Naive B cell (primary cell): ENCODE measurements at regions not wholly inside any gene's neighbourhood (a gene's known extent, or its start where the extent isn't known, plus 50 kb on each side); places are given as distances from the start of the nearest gene placed in this dataset.

Experiments
- ATAC-seq, 2 donors: fragments of 150-1000 bp; cut with Tn5 transposase; 2 replicates each; pipeline ENCODE4 v1.10.0; 2021; ENCODE audit warnings: low read depth in 2 of 2, mild to moderate bottlenecking in 2 of 2, moderate library complexity in 2 of 2
- DNase-seq: peaks from one replicate; pipeline ENCODE4 v3.0.0; 2022
- H3K27ac Mint-ChIP-seq, 6 donors: one replicate each; pipeline ENCODE4 v1.8.0; 2020 to 2022; ENCODE audit warnings: mild to moderate bottlenecking in 6 of 6, mixed read lengths in 6 of 6, moderate library complexity in 5 of 6, inconsistent platforms in 2 of 6
- H3K27me3 Mint-ChIP-seq, 3 donors: one replicate each; pipeline ENCODE4 v1.8.0; 2021 to 2022; ENCODE audit warnings: mixed read lengths in 3 of 3, mild to moderate bottlenecking in 1 of 3
- H3K36me3 Mint-ChIP-seq, 2 donors: one replicate each; pipeline ENCODE4 v1.8.0; 2020 to 2022; ENCODE audit warnings: mixed read lengths in 2 of 2, inconsistent platforms in 1 of 2, mild to moderate bottlenecking in 1 of 2
- H3K4me1 Mint-ChIP-seq, 3 donors: one replicate each; pipeline ENCODE4 v1.8.0; 2020 to 2022; ENCODE audit warnings: mixed read lengths in 3 of 3, inconsistent platforms in 1 of 3, mild to moderate bottlenecking in 1 of 3, moderate library complexity in 1 of 3
- H3K4me3 Mint-ChIP-seq, 8 donors: one replicate each; pipeline ENCODE4 v1.8.0; 2020 to 2022; ENCODE audit warnings: mild to moderate bottlenecking in 8 of 8, mixed read lengths in 8 of 8, moderate library complexity in 8 of 8, inconsistent platforms in 2 of 8
- H3K9me3 Mint-ChIP-seq, 7 donors: one replicate each; pipeline ENCODE4 v1.8.0; 2020 to 2022; ENCODE audit warnings: mixed read lengths in 7 of 7, mild to moderate bottlenecking in 5 of 7, inconsistent platforms in 2 of 7, moderate library complexity in 1 of 7

- Mint-ChIP-seq H3K27me3 (no peaks in the 10 kb centered on the region), H3K4me1 (no peaks in the 10 kb centered on the region), H3K9me3 (peaks cover 0 to 4% (median 0%) of the 10 kb centered on the region in 7 donors), H3K36me3 (no peaks in the 10 kb centered on the region), H3K4me3 (no peak overlapping the region), H3K27ac (peak overlapping the region in 1 of 6 donors; percentile 66)
- DNase-seq (no peak), ATAC-seq (no peak)
Measured at GRCh38 chr4:171565130-171565788, 247.9 kb upstream of the GALNTL6 start.

DNA sequence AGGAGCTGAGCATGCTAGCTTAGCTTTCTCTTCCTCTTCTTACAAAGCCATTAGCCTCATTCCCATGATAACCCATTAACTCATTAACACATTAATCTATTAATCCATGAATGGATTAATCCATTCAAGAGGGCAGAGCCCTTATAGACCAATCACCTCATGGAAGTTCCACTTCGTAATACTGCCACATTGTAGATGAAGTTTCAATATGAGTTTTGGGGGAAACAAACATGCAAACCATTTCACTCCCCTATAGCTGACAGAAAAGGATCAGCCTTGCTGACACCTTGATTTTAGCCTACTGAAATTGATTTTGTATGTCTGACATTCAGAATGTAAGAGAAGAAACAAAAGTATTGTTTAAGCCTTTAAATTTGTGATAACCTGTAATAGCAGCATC lies 251.8 kb upstream of the GALNTL6 start:
- no peaks in the 10 kb centered on the region for H3K27me3 Mint-ChIP-seq
- no peaks in the 10 kb centered on the region for H3K4me1 Mint-ChIP-seq
- H3K9me3 Mint-ChIP-seq = no peaks in the 10 kb centered on the region
- H3K4me3 Mint-ChIP-seq = no peak overlapping the region
- no peak overlapping the region for H3K27ac Mint-ChIP-seq
- DNase-seq = no peak
- ATAC-seq = no peak
- no peaks in the 10 kb centered on the region for H3K36me3 Mint-ChIP-seq

DNA sequence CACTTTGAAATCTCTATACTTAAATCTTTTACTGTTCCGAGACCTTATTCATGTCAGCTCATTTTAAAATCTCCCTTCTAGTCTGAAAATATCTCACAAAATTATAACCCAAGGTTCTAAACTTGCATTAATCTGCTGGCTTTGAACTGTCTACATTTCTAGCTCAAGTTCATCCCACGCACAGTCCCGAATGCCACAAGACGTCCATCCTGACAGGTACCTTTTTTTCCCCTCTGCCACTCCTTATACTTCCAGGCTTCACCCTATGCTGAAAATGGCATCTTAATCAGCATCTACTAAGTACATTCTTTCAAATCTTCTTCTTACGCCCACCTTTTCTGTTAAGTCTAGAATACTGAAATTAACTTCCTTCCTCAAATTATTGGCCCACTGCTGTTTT lies 259.2 kb upstream of the GALNTL6 start:
- H3K4me1 Mint-ChIP-seq = peaks cover 0 to 5% (median 4%) of the 10 kb centered on the region in 3 donors

GRCh38 chr4:171542640-171543039 lies 270.6 kb upstream of the GALNTL6 start:
- H3K4me1 Mint-ChIP-seq = no peaks in the 10 kb centered on the region
- ATAC-seq (no peak), DNase-seq (no peak)
- H3K36me3 Mint-ChIP-seq = no peaks in the 10 kb centered on the region
- H3K27me3 Mint-ChIP-seq = no peaks in the 10 kb centered on the region
- H3K27ac Mint-ChIP-seq = no peak overlapping the region
- peaks cover 0 to 2% (median 0%) of the 10 kb centered on the region in 7 donors for H3K9me3 Mint-ChIP-seq
- H3K4me3 Mint-ChIP-seq = no peak overlapping the region

More for the DNA sequence above, 259.2 kb upstream of the GALNTL6 start:
- Mint-ChIP-seq H3K4me3 (no peak overlapping the region), H3K9me3 (no peaks in the 10 kb centered on the region), H3K27me3 (no peaks in the 10 kb centered on the region), H3K27ac (no peak overlapping the region), H3K36me3 (no peaks in the 10 kb centered on the region)
- DNase-seq = no peak
- no peak for ATAC-seq

DNA sequence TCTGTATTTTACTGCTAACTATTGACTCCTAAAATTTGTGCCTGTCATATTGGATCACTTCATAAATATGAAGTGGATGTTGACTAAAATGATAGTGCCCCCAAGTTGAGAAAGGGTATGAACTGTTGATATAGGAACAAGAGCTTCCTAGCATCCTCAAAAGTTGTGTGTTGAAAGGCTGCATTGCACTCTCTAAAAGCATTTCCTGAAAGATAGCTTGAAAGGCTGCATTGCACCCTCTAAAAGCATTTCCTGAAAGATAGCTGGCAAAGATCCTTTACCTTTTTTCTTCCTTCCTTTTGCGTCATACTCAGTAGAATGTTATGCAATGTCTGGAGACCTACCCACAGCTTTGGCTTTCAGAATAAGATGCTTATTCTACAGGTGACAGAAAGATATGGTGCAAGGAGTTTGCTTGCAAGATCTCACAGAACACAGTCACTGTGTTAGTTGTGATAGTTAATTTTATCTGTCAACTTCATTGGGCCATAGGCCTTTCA lies 274.6 kb upstream of the GALNTL6 start:
- ATAC-seq (no peak), DNase-seq (no peak)
- H3K27me3 Mint-ChIP-seq = no peaks in the 10 kb centered on the region
- H3K9me3 Mint-ChIP-seq = peaks cover 0 to 2% (median 0%) of the 10 kb centered on the region in 7 donors
- H3K36me3 Mint-ChIP-seq = no peaks in the 10 kb centered on the region
- no peak overlapping the region for H3K27ac Mint-ChIP-seq
- no peaks in the 10 kb centered on the region for H3K4me1 Mint-ChIP-seq
- H3K4me3 Mint-ChIP-seq = no peak overlapping the region

DNA sequence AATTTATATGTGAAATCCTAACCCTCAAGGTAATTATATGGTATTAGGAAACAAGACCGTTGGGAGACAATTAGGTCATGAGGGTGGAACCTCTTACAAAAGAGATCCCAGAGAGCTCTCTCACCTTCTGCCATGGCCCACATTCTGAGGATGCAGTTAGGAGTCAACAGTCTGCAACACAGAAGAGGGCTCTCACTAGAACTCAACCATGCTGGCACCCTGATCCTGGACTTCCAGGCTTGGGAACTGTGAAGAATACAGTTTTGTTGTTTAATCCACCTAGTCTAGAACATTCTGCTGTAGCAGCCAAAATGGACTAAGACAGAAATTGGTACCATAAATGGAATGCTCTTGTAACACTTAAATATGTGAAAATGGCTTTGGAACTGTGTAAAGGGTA lies 278.8 kb upstream of the GALNTL6 start:
- DNase-seq (no peak), ATAC-seq (no peak)
- peaks cover 0 to 4% (median 0%) of the 10 kb centered on the region in 3 donors for H3K4me1 Mint-ChIP-seq
- no peaks in the 10 kb centered on the region for H3K36me3 Mint-ChIP-seq
- no peaks in the 10 kb centered on the region for H3K27me3 Mint-ChIP-seq
- H3K4me3 Mint-ChIP-seq = no peak overlapping the region
- peaks cover 0 to 2% (median 0%) of the 10 kb centered on the region in 7 donors for H3K9me3 Mint-ChIP-seq
- H3K27ac Mint-ChIP-seq = no peak overlapping the region

DNA sequence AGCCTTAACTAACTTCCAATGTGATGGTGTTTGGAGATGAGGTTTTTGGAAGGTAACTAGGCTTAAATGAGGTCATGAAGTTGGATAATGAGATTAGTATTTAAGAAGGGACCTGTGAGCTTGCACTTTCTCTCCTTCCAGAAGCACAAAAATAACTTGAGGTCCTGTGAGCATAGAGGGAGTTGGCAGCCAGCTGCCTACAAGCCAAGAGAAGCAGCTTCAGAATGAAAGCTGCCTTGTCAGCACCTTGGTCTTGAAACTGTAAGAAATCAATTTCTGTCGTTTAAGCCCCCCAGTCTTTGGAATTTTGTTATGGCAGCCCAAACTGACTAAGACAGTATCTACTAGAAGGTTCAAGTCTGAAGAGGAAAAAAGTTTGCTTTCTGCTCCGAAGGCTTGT lies 280.2 kb upstream of the GALNTL6 start:
- H3K36me3 Mint-ChIP-seq = no peaks in the 10 kb centered on the region
- no peak overlapping the region for H3K4me3 Mint-ChIP-seq
- H3K4me1 Mint-ChIP-seq = peaks cover 0 to 4% (median 0%) of the 10 kb centered on the region in 3 donors
- H3K27ac Mint-ChIP-seq = no peak overlapping the region
- ATAC-seq (no peak), DNase-seq (no peak)
- peaks cover 0 to 2% (median 0%) of the 10 kb centered on the region in 7 donors for H3K9me3 Mint-ChIP-seq
- no peaks in the 10 kb centered on the region for H3K27me3 Mint-ChIP-seq

GRCh38 chr4:171524903-171525302 lies 288.3 kb upstream of the GALNTL6 start:
- no peak overlapping the region for H3K4me3 Mint-ChIP-seq
- ATAC-seq (no peak), DNase-seq (no peak)
- H3K9me3 Mint-ChIP-seq = no peaks in the 10 kb centered on the region
- H3K4me1 Mint-ChIP-seq = no peaks in the 10 kb centered on the region
- H3K36me3 Mint-ChIP-seq = no peaks in the 10 kb centered on the region
- no peaks in the 10 kb centered on the region for H3K27me3 Mint-ChIP-seq
- H3K27ac Mint-ChIP-seq = no peak overlapping the region

DNA sequence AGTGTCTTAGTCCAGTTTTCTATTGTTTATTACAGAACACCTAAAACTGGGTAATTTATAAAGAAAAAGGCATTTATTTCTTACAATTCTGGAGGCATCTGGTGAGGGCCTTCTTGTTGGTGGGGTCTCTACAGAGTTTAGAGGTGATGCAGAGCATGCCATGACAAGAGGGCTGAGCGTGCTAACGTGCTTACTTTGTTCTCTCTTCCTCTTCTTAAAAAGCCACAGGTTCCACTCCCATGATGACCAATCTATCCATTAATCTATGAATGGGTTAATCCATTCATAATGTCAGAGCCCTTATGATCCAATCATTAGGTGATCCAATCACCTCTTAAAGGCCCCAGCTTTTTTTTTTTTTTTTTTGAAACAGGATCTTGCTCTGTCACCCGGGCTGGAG lies 291.5 kb upstream of the GALNTL6 start:
- Mint-ChIP-seq H3K27me3 (no peaks in the 10 kb centered on the region), H3K36me3 (no peaks in the 10 kb centered on the region), H3K9me3 (no peaks in the 10 kb centered on the region), H3K4me1 (peaks cover 0 to 5% (median 0%) of the 10 kb centered on the region in 3 donors), H3K27ac (no peak overlapping the region), H3K4me3 (peak overlapping the region in 1 of 8 donors; percentile 0)
- ATAC-seq (no peak), DNase-seq (no peak)

- Mint-ChIP-seq H3K36me3 (no peaks in the 10 kb centered on the region), H3K9me3 (peaks cover 0 to 2% (median 0%) of the 10 kb centered on the region in 7 donors), H3K27ac (no peak overlapping the region), H3K4me3 (no peak overlapping the region), H3K27me3 (no peaks in the 10 kb centered on the region), H3K4me1 (peaks cover 0 to 5% (median 0%) of the 10 kb centered on the region in 3 donors)
- ATAC-seq (no peak), DNase-seq (no peak)
Measured at GRCh38 chr4:171519457-171519856, 293.7 kb upstream of the GALNTL6 start.

DNA sequence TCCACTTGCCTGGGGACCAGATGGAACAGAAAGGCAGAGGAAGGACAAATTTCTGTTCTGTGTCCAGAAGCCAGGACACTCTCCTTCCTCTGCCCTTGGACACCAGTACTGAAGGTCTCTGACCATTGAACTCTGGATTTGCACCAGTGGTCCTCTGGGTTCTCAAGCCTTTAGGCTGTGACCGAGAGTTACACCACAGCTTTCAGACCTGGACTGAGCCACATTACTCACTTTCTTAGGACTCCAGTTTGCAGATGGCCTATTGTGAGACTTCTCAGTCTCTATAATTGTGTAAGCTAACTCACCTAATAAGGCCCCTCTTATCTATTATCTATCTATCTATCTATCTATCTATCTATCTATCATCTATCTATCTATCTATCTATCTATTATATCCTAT lies 295.3 kb upstream of the GALNTL6 start:
- no peaks in the 10 kb centered on the region for H3K27me3 Mint-ChIP-seq
- peaks cover 0 to 2% (median 0%) of the 10 kb centered on the region in 7 donors for H3K9me3 Mint-ChIP-seq
- H3K4me3 Mint-ChIP-seq = no peak overlapping the region
- DNase-seq (no peak), ATAC-seq (no peak)
- H3K4me1 Mint-ChIP-seq = peaks cover 0 to 5% (median 0%) of the 10 kb centered on the region in 3 donors
- no peak overlapping the region for H3K27ac Mint-ChIP-seq
- H3K36me3 Mint-ChIP-seq = peaks cover 0 to under 1% of the 10 kb centered on the region in 2 donors

DNA sequence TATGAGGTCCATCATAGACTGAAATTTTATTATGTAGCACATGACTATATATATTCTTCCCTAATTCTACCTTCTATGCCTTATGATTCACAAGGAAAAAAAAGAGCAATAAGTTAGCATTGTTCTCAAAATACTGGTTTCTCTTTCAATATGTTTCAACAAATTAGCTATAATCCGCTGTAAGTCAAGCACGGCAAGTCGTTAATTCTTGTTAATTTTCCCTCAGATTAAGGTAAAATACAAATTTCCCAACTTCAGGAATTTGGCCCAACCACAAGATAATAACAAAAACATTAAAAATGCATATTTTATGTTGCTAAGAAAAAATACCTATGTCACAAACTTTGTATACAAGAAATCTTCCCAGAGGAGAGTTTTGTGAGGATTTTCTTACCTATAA lies 296.5 kb upstream of the GALNTL6 start:
- no peak for ATAC-seq
- H3K36me3 Mint-ChIP-seq = peaks cover 7 to 9% of the 10 kb centered on the region in 2 donors
- H3K27ac Mint-ChIP-seq = no peak overlapping the region
- H3K4me1 Mint-ChIP-seq = peaks cover 0 to 5% (median 0%) of the 10 kb centered on the region in 3 donors
- DNase-seq = no peak
- H3K27me3 Mint-ChIP-seq = no peaks in the 10 kb centered on the region
- H3K4me3 Mint-ChIP-seq = no peak overlapping the region
- peaks cover 0 to 10% (median 8%) of the 10 kb centered on the region in 7 donors for H3K9me3 Mint-ChIP-seq

- DNase-seq (no peak), ATAC-seq (no peak)
- no peaks in the 10 kb centered on the region for H3K36me3 Mint-ChIP-seq
- H3K9me3 Mint-ChIP-seq = peaks cover 0 to 3% (median 0%) of the 10 kb centered on the region in 7 donors
- no peaks in the 10 kb centered on the region for H3K4me1 Mint-ChIP-seq
- H3K27me3 Mint-ChIP-seq = no peaks in the 10 kb centered on the region
- H3K27ac Mint-ChIP-seq = no peak overlapping the region
- no peak overlapping the region for H3K4me3 Mint-ChIP-seq
Measured at GRCh38 chr4:171484681-171485080, 328.5 kb upstream of the GALNTL6 start.

DNA sequence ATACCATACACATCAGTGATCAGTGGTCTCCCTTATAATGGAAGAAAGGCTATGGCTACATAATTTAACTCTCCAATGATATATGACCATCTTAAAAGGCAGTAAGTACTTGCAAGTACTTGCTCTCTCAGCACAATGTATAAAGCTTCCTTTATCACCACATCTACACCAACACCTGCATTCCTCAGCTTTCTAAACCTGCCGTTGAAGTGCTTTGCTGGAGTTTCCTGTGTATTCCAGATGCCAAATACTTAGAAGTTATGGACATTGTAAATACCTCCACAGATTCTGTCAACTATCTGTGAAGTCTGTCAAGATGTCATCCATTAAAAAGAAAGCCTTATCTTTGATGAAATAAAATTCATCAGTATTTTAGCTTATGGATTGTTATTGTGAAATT lies 335.0 kb upstream of the GALNTL6 start:
- Mint-ChIP-seq H3K27ac (no peak overlapping the region), H3K27me3 (no peaks in the 10 kb centered on the region), H3K4me1 (peaks cover 0 to 4% (median 0%) of the 10 kb centered on the region in 3 donors), H3K4me3 (no peak overlapping the region), H3K36me3 (no peaks in the 10 kb centered on the region), H3K9me3 (no peaks in the 10 kb centered on the region)
- ATAC-seq (no peak), DNase-seq (no peak)
